ENCODE measurements at regions not wholly inside any gene's neighbourhood (a gene's known extent, or its start where the extent isn't known, plus 50 kb on each side); places are given as distances from the start of the nearest gene placed in this dataset.

GRCh38 chr5:69034898-69035297 lies 58.9 kb upstream of the SLC30A5 start:
- DNase-seq (no peak), ATAC-seq (replicated peaks in 1 of 2) (no peak)
- Mint-ChIP-seq H3K27ac (no peak overlapping the region), H3K27me3 (ENCODE audit: low read depth) (no peaks in the 10 kb centered on the region), H3K36me3 (ENCODE audit: insufficient read depth in 2 of 2) (no peaks in the 10 kb centered on the region), H3K4me1 (ENCODE audit: low read depth) (no peaks in the 10 kb centered on the region), H3K4me3 (no peak overlapping the region), H3K9me3 (no peaks in the 10 kb centered on the region)

- ATAC-seq (replicated peaks in 1 of 2) = no peak
- no peak overlapping the region for H3K27ac Mint-ChIP-seq
- H3K27me3 Mint-ChIP-seq (ENCODE audit: low read depth) = no peaks in the 10 kb centered on the region
- H3K4me1 Mint-ChIP-seq (ENCODE audit: low read depth) = no peaks in the 10 kb centered on the region
- H3K36me3 Mint-ChIP-seq (ENCODE audit: insufficient read depth in 2 of 2) = no peaks in the 10 kb centered on the region
- H3K4me3 Mint-ChIP-seq = no peak overlapping the region
- H3K9me3 Mint-ChIP-seq = no peaks in the 10 kb centered on the region
- DNase-seq = no peak
Observed at GRCh38 chr5:69035665-69036064, 58.1 kb upstream of the SLC30A5 start.

GRCh38 chr5:69038539-69038938 lies 55.3 kb upstream of the SLC30A5 start:
- DNase-seq = no peak
- H3K27ac Mint-ChIP-seq = no peak overlapping the region

GRCh38 chr5:69039829-69040228 lies 54.0 kb upstream of the SLC30A5 start:
- H3K4me3 Mint-ChIP-seq = no peak overlapping the region

More at GRCh38 chr5:69038539-69038938, 55.3 kb upstream of the SLC30A5 start:
- Mint-ChIP-seq H3K9me3 (no peaks in the 10 kb centered on the region), H3K4me3 (no peak overlapping the region), H3K36me3 (ENCODE audit: insufficient read depth in 2 of 2) (no peaks in the 10 kb centered on the region), H3K4me1 (ENCODE audit: low read depth) (peaks cover 3% of the 10 kb centered on the region), H3K27me3 (ENCODE audit: low read depth) (no peaks in the 10 kb centered on the region)
- no peak for ATAC-seq (replicated peaks in 1 of 2)

GRCh38 chr5:69042500-69042899 lies 51.3 kb upstream of the SLC30A5 start:
- Mint-ChIP-seq H3K36me3 (ENCODE audit: insufficient read depth in 2 of 2) (no peaks in the 10 kb centered on the region), H3K27me3 (ENCODE audit: low read depth) (no peaks in the 10 kb centered on the region), H3K27ac (peak overlapping the region; percentile 96), H3K4me1 (ENCODE audit: low read depth) (peaks cover 12% of the 10 kb centered on the region), H3K4me3 (no peak overlapping the region), H3K9me3 (no peaks in the 10 kb centered on the region)
- DNase-seq (no peak), ATAC-seq (replicated peaks in 1 of 2) (peak; percentile 48)

More at GRCh38 chr5:69039829-69040228, 54.0 kb upstream of the SLC30A5 start:
- Mint-ChIP-seq H3K36me3 (ENCODE audit: insufficient read depth in 2 of 2) (no peaks in the 10 kb centered on the region), H3K4me1 (ENCODE audit: low read depth) (peaks cover 7% of the 10 kb centered on the region), H3K27ac (no peak overlapping the region), H3K9me3 (no peaks in the 10 kb centered on the region), H3K27me3 (ENCODE audit: low read depth) (no peaks in the 10 kb centered on the region)
- DNase-seq (no peak), ATAC-seq (replicated peaks in 1 of 2) (no peak)

GRCh38 chr5:69042915-69043654 lies 50.7 kb upstream of the SLC30A5 start:
- H3K27me3 Mint-ChIP-seq (ENCODE audit: low read depth) = no peaks in the 10 kb centered on the region
- peak; percentile 95 to 96 for ATAC-seq (replicated peaks in 1 of 2)
- H3K9me3 Mint-ChIP-seq = no peaks in the 10 kb centered on the region
- peak overlapping the region; percentile 80 to 91 for H3K4me3 Mint-ChIP-seq
- H3K36me3 Mint-ChIP-seq (ENCODE audit: insufficient read depth in 2 of 2) = no peaks in the 10 kb centered on the region
- H3K27ac Mint-ChIP-seq = peak overlapping the region; percentile 96
- DNase-seq = peak; percentile 76 to 79
- H3K4me1 Mint-ChIP-seq (ENCODE audit: low read depth) = peaks cover 12% of the 10 kb centered on the region

- H3K27me3 Mint-ChIP-seq (ENCODE audit: low read depth) = no peaks in the 10 kb centered on the region
- DNase-seq (no peak), ATAC-seq (replicated peaks in 1 of 2) (no peak)
- H3K4me1 Mint-ChIP-seq (ENCODE audit: low read depth) = peaks cover 12% of the 10 kb centered on the region
- no peaks in the 10 kb centered on the region for H3K36me3 Mint-ChIP-seq (ENCODE audit: insufficient read depth in 2 of 2)
- H3K4me3 Mint-ChIP-seq = peak overlapping the region; percentile 79 to 80
- H3K27ac Mint-ChIP-seq = peak overlapping the region; percentile 73
- no peaks in the 10 kb centered on the region for H3K9me3 Mint-ChIP-seq
Observed at GRCh38 chr5:69043655-69043996, 50.2 kb upstream of the SLC30A5 start.
